Activated T-cell treated with anti-CD3 and anti-CD28 coated beads for 48 hours (primary cell): ENCODE measurements at regions not wholly inside any gene's neighbourhood (a gene's known extent, or its start where the extent isn't known, plus 50 kb on each side); places are given as distances from the start of the nearest gene placed in this dataset.
"Not testable (repeated sequence)": the region's sequence is repeated elsewhere in the genome, so short reads cannot be mapped to it uniquely, and the experiment has no call there.

Source experiments
- DNase-seq: peaks from one replicate; pipeline ENCODE4 v3.0.0-alpha.2; 2020; ENCODE audit warnings: low read depth

GRCh38 chr14:38973083-38973700 lies 129.8 kb downstream of the SEC23A start:
- no peak for DNase-seq

DNA sequence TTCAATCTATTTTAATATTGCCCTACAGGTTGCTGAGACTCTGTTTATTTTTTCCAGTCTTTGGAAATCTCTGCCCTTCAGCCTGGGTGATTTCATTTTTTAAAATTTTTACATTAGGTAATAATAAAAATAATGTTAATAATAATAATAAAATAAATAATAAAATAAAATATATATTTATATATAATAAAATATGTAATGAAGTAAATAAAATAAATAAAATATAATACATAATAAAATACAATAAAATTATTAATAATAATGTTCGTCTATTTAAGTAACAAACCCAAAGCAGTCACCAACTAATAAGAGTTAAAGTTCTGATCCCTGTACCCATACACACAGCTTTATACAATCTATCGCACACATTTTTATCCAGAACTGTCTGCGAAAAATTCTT lies 130.5 kb downstream of the SEC23A start:
- DNase-seq, result no peak

DNA sequence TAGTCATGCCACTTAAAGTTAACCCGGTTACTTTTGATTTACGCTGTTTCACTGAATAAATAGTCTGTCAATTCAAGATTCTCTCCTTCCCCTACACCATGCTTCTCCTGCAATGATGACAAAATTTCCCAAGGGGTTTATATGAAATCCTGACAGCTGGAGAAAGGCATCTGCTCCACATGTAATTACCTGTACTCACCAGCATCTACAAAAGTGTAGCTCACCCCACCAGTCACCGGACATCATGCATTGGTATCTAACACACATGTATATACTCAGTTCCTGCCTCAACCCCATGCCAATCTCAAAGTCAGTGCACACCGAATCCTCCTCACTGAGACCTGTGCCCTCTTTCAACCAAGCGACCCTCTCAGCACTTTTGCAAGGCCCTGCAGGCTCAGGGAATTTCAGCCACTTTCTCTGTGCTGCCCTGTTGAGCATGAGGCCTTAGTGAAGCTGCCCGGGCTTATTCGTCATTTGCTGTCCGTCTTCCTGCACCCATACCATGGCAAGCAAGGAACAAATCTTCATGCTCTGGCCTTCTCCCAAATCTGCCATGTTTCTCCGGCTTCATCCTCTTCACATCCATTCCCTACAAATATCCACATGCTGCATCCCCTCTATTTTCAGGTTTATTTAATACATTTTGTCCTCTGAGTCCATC lies 131.6 kb downstream of the SEC23A start:
- DNase-seq, result no peak

DNA sequence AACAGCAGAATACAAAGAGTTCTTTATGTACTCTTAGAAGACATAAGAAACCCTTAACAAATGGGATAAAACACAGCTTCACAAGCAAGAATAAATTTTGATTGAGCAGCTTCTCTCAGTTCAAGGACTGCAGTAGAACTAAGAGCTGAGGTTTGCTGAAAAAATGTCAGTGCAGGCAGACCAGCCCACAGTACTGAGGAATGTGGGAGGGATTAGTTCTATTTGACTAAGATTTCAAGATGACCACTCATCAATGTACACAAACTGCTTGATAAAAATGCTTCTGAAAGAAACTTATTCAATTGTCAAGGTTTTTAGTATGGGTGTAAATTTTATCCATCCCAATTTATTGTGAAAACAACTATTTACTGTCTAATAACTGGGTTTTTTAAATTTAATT lies 138.4 kb downstream of the SEC23A start:
- no peak for DNase-seq

DNA sequence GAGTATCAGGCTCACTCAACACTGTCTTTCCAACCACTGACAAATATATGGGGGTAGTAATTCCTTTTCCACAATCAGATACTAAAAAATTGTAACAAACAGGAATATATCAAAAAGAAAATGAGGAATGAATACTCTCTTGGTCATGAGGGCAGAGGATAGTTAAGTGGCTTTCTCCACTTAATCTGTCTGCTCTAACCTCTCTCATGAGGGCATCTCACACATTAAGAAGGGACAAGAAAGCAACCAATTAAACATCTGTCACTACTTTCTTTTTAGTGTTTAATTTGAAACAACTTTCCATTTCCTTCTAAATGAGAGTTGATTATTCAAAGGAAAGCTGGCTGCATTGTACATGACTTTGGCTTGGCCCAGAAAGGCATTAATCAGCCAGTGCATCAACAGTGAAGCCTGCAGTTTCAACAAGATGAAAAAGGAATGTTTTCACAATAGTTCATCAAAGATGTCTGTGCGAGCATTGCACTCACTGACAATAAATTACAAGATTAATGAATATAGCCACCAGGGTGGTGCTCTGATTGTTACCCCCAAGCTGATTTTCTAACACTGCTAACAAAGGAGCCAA lies 142.0 kb downstream of the SEC23A start:
- DNase-seq, result no peak

DNA sequence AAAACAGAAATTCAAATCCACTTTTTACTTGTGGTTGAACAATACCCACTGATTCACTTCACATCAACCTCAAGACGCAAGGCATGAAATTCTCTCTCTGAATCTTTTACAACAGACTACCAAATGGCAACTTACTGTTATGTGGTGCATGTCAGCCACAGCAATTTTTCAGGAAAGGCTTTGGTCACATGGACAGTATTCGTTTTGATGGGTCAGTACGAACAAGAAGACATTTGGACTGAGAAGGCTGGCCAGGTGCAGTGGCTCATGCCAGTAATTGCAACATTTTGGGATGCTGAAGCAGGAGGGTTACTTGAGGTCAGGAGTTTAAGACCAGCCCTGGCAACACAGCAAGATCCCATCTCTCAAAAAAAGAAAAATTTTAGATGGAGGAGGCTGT lies 144.0 kb downstream of the SEC23A start:
- no peak for DNase-seq

DNA sequence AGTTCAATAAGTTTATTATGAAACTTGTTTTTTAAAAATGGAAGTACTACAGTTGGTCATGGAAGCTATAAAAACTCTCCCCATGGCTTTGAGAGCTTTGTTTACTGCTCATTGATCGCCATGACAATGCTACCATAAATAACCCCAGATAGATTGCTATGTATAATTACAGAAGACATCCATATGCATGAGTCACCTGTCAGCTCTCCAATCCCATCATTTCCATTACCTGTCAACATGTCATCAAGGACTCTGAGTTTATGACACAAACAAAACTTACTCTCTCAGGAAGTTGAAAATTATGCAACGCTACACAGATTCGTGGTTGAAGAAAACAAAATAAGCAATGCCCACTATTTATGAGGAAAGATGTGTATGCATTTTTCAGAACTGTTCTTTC lies 144.4 kb downstream of the SEC23A start:
- no peak for DNase-seq

GRCh38 chr14:38951451-38951850 lies 151.6 kb downstream of the SEC23A start:
- no peak for DNase-seq

DNA sequence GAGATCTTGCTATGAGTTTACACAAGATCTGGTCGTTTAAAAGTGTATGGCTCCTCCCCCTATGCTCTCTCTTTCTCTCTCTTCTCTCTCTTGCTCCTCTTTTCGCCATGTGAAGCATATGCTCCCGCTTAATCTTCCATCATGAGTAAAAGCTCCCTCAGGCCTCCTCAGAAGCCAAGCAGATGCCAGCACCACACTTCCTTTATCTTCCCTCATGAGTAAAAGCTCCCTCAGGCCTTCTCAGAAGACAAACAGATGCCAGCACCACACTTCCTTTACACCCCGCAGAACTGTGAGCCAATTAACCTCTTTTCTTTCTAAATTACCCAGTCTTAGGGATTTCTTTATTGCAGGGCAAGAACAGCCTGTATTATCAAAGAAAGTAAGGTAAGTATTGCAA lies 152.4 kb downstream of the SEC23A start:
- DNase-seq, result no peak

DNA sequence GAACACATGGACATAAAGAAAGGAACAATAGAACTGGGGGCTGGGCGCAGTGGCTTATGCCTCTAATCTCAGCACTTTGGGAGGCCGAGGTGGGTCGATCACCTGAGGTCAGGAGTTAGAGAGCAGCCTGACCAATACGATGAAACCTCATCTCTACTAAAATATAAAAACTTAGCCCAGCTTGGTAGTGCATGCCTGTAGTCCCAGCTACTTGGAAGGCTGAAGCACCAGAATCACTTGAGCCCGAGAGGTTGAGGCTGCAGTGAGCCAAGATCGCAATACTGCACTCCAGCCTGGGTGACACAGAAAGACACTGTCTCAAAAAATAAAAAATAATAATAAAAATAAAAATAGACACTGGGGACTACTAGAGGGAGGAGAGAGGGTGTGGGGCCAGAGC lies 154.5 kb downstream of the SEC23A start:
- no peak for DNase-seq

- no peak for DNase-seq
These were observed 154.9 kb downstream of the SEC23A start for GRCh38 chr14:38948171-38948570.

- DNase-seq, result no peak
These were observed 155.7 kb downstream of the SEC23A start for GRCh38 chr14:38947343-38947742.

DNA sequence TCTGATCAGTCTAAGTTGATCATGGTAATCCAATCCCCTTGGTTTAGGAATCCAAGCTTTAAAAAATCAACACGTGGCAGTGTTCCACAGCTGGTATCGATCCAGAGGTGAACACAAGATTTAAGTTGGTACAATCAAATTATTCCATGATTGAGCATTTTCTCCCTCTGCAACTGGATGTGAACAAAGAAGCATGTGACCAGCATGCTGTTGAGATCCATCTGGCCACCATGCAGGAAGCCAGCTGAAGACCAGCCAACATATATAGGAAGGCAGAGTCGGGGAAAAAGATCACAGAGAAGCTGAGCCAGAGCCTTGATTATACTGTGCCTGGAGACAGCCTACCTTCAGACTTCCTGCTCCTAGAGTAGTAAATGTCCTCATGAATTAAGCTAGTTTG lies 158.3 kb downstream of the SEC23A start:
- no peak for DNase-seq

DNA sequence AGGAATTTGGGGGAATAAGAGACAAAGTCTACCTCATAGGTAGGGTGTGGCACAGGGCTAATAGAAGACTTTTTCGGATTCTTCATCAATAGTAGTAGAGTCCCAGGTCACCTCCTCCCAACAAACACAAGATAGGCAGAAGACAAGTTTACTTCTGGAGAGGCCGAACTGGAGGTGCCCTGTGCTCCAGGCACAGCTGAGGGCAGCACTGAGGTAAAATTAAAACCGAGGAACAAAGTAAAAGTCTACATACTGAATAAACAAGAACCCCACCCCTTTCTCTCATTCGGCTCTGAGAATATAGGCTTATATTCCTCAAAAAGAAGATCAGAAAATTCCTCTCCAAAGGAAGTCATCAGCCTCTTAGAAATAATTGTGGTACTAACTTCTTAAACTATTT lies 161.5 kb downstream of the SEC23A start:
- DNase-seq, result no peak

GRCh38 chr14:38932653-38933000 lies 170.4 kb downstream of the SEC23A start:
- not testable (repeated sequence) for DNase-seq

DNA sequence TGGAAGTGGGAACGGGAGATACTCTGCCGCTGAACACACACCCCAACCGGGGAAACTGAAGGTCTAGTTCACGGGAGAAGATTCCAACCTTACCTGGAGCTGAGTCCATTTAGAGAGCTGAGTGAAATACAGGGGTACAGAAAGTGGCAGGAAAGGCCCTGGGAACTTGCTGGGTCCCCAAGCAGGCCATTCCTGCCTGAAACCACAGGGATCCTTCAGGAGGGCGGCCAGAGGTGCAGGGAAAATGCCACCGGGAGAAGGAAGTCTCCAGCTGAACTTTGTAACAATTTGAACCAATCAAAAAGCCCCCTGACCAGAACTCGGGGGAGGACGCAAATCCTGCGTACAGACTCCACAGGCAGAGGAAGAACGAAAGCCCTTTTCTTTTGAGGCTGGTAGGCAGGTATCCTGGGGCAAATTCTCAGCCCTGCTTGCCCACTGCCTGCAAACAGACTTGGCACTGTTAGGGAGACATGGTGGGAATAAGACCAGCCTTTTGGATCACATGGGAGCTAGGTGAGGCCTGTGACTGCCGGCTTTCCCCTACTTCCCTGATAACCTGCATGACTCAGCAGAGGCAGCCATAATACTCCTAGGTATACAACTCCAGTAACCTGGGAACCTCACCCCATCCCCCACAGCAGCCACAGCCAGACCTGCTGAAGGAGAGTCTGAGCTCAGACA lies 170.9 kb downstream of the SEC23A start:
- DNase-seq, result no peak

DNA sequence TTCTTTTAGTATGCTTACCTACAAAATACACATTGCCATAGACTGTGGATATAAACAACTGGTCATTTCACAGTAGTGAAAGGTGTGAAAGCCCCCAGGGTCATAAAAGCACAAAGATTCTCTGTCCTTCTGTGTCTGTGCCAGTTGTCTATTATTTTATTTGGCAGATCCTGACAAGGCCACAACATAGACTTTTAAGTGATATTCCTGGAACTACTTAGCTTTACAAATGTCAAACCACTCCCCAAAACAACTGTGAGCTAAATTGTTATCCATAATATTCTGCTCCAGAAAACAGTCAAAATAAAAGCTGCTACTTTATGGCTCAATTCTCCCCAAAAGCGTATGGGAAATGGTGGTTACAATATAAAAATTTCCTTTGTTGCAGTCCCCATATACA lies 172.1 kb downstream of the SEC23A start:
- DNase-seq, result no peak

GRCh38 chr14:38930022-38930421 lies 173.0 kb downstream of the SEC23A start:
- no peak for DNase-seq

- no peak for DNase-seq
These were observed 173.6 kb downstream of the SEC23A start for GRCh38 chr14:38929416-38929815.

DNA sequence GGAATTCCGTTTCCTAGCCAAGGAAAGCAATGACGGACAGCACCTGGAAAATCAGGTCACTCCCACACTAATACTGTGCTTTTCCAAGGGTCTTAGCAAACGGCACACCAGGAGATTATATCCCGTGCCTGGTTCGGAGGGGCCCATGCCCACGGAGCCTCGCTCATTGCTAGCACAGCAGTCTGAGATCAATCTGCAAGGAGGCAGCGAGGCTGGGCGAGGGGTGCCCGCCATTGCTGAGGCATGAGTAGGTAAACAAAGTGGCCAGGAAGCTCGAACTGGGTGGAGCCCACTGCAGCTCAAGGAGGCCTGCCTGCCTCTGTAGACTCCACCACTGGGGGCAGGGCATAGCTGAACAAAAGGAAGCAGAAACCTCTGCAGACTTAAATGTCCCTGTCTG lies 181.1 kb downstream of the SEC23A start:
- DNase-seq, result not testable (repeated sequence)

DNA sequence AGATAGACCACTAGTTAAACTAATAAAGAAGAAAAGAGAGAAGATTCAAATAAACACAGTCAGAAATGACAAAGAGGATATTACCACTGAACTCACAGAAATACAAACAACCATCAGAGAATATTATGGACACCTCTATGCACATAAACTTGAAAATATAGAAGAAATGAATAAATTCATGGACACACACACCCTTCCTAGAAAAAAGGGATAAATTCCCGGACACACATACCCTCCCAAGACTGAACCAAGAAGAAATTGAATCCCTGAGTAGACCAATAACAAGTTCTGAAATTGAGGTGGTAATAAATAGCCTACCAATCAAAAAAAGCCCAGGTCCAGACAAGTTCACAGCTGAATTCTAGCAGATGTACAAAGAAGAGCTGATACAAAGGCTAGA lies 187.9 kb downstream of the SEC23A start:
- DNase-seq, result no peak

- DNase-seq, result no peak
These were observed 192.9 kb downstream of the SEC23A start for GRCh38 chr14:38910092-38910491.

DNA sequence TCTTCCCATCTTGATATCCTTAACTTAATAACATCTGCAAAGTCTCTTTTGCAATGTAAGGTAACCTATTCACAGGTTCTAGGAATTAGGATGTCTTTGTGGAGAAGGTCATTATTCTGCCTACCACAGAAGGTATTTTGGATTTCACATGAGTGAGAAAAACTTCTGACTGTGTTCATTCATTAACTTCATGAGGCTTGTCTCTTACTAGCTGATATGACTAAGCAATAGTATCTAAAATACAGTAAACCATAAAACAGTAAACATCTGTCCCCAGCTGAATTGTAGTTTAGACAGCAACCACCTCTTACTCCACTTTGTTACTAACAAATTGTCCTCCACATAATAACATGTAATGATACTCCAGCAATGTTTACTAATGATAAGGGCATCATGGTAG lies 198.1 kb downstream of the SEC23A start:
- no peak for DNase-seq
